ENCODE measurements at regions not wholly inside any gene's neighbourhood (a gene's known extent, or its start where the extent isn't known, plus 50 kb on each side); places are given as distances from the start of the nearest gene placed in this dataset.
"Not testable (repeated sequence)": the region's sequence is repeated elsewhere in the genome, so short reads cannot be mapped to it uniquely, and the experiment has no call there.

GRCh38 chrY:7326296-7327246, 415.0 kb upstream of the AMELY start:
- DNase-seq, result no peak
- no peak for TF ChIP-seq GATA1 (IDR thresholded peaks at IDR 0.05; ENCODE audit: low read depth, low read length)
- TF ChIP-seq POLR2A (IDR thresholded peaks at IDR 0.05; ENCODE audit: low read length), result no peak

- DNase-seq, result no peak
- TF ChIP-seq GATA1 (IDR thresholded peaks at IDR 0.05; ENCODE audit: low read depth, low read length) (no peak), POLR2A (IDR thresholded peaks at IDR 0.05; ENCODE audit: low read length) (no peak)
These were observed 414.0 kb upstream of the AMELY start for GRCh38 chrY:7325531-7325930.

- TF ChIP-seq POLR2A (IDR thresholded peaks at IDR 0.05; ENCODE audit: low read length), result no peak
- TF ChIP-seq GATA1 (IDR thresholded peaks at IDR 0.05; ENCODE audit: low read depth, low read length), result no peak
- DNase-seq, result no peak
These were observed 409.2 kb upstream of the AMELY start for GRCh38 chrY:7320751-7321150.

GRCh38 chrY:7320171-7320570, 408.6 kb upstream of the AMELY start:
- DNase-seq, result not testable (repeated sequence)

DNA sequence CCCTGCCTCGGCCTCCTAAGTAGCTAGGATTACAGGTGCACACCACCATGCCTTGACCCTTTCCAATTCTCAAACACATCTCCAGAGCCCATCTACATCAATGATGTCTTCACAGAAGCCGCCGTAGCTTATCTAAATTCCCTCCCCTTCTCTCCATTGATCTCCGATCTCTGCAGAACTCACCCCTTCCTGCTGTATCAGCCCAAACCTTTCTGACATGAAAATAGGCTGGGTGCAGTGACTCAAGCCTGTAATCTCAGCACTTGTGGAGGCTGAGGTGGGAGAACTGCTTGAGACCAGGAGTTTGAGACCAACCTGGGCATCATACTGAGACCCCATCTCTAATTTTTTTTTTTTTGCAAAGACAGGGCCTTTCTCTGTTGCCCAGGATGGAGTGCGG, 406.6 kb upstream of the AMELY start:
- TF ChIP-seq POLR2A (IDR thresholded peaks at IDR 0.05; ENCODE audit: low read length) (no peak), GATA1 (IDR thresholded peaks at IDR 0.05; ENCODE audit: low read depth, low read length) (no peak)

GRCh38 chrY:7317571-7317970, 406.0 kb upstream of the AMELY start:
- no peak for DNase-seq
- no peak for TF ChIP-seq POLR2A (IDR thresholded peaks at IDR 0.05; ENCODE audit: low read length)
- no peak for TF ChIP-seq GATA1 (IDR thresholded peaks at IDR 0.05; ENCODE audit: low read depth, low read length)

More for the DNA sequence above, 406.6 kb upstream of the AMELY start:
- DNase-seq, result no peak

- TF ChIP-seq GATA1 (IDR thresholded peaks at IDR 0.05; ENCODE audit: low read depth, low read length), result no peak
- TF ChIP-seq POLR2A (IDR thresholded peaks at IDR 0.05; ENCODE audit: low read length), result no peak
- peak in 1 of 2 experiments; percentile 0 for DNase-seq
These were observed 399.1 kb upstream of the AMELY start for GRCh38 chrY:7310482-7311269.

- no peak for TF ChIP-seq GATA1 (IDR thresholded peaks at IDR 0.05; ENCODE audit: low read depth, low read length)
- no peak for TF ChIP-seq POLR2A (IDR thresholded peaks at IDR 0.05; ENCODE audit: low read length)
- no peak for DNase-seq
These were observed 397.3 kb upstream of the AMELY start for GRCh38 chrY:7308816-7309215.

GRCh38 chrY:7302306-7302705, 390.8 kb upstream of the AMELY start:
- TF ChIP-seq POLR2A (IDR thresholded peaks at IDR 0.05; ENCODE audit: low read length) (no peak), GATA1 (IDR thresholded peaks at IDR 0.05; ENCODE audit: low read depth, low read length) (no peak)
- no peak for DNase-seq

GRCh38 chrY:7299960-7300359, 388.4 kb upstream of the AMELY start:
- TF ChIP-seq POLR2A (IDR thresholded peaks at IDR 0.05; ENCODE audit: low read length), result no peak
- TF ChIP-seq GATA1 (IDR thresholded peaks at IDR 0.05; ENCODE audit: low read depth, low read length), result no peak
- no peak for DNase-seq

DNA sequence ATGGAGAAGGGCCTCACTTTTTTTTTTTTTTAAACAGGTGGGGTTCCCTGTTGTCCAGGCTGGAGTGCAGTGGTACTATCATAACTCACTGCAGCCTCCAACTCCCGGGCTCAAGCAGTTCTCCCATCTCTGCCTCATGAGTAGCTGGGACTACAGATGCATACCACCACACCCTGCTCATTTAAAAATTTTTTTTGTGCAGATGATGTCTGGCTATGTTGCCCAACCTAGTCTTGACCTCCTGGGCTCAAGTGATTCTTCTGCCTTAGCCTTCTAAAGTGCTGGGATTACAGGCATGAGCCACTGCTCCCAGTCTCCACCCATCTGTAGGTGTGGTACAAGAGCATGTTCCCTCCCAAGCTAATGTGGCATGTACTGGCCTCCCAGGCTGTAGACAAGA, 380.6 kb upstream of the AMELY start:
- no peak for DNase-seq
- TF ChIP-seq POLR2A (IDR thresholded peaks at IDR 0.05; ENCODE audit: low read length), result no peak

DNA sequence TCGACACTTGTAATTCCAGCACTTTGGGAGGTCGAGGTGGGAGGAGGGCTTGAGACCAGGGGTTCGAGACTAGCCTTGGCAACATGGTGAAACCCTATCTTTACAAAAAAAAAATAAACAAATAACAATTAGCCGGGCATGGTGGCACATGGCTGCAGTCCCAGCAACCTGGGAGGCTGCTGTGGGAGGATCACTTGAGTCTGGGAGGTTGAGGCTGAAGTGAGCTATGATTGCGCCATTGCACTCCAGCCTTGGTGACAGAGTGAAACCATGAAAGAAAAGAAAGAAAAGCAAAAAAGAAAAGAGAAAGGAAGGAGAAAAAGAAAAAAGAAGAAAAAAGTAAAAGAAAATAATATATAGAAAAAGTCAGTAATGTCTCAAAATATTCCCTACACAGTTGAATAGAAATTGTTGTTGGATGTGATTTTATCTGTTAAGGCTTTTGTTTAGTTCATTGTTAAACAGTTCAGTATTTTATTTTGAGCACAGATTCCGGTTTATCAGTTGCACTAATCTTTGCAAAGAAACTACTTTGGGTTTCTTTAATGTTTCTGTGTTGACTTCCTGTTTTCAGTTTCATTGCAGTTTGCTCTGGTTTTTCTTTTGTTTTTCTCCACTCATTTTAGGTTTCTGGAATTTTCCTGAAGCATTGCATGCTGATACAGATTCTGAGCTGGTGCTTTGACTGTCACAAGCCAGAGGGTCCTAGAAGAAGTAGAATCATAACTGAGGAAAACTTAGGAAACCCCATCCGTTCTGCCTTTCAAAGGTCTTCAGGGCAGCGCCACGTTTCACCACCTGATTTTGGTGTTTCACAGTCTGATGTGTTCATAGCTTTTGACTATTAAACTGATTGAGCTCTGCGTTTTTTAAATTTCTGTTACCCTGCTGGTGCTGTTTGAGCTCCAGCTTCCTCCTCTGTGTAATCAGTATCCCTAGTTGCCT, 378.6 kb upstream of the AMELY start:
- no peak for TF ChIP-seq POLR2A (IDR thresholded peaks at IDR 0.05; ENCODE audit: low read length)
- no peak for TF ChIP-seq GATA1 (IDR thresholded peaks at IDR 0.05; ENCODE audit: low read depth, low read length)
- no peak for DNase-seq

DNA sequence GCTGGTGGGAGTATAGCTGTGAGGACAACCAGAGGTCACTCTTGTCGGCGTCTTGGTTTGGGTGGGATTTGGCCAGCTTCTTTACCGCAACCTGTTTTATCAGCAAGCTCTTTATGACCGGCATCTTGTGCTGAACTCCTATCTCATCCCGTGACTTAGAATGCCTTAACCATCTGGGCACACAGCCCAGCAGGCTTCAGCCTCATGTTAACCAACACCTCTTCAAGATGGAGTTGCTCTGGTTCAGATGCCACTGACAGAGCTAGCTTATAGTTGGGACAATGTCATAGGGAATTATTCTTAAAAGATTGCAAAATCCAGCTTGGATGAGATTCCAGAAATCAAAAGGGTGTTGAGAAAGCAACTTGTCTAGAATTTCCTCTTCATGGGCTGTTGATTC, 377.1 kb upstream of the AMELY start:
- no peak for DNase-seq
- no peak for TF ChIP-seq GATA1 (IDR thresholded peaks at IDR 0.05; ENCODE audit: low read depth, low read length)
- TF ChIP-seq POLR2A (IDR thresholded peaks at IDR 0.05; ENCODE audit: low read length), result no peak

- not testable (repeated sequence) for DNase-seq
These were observed 376.4 kb upstream of the AMELY start for GRCh38 chrY:7287963-7288362.
